Hematopoietic multipotent progenitor cell treated with erythropoietin and hydrocortisone succinate and interleukin-3 and kit ligand, for 8 days (in vitro differentiated cells): ENCODE measurements at regions not wholly inside any gene's neighbourhood (a gene's known extent, or its start where the extent isn't known, plus 50 kb on each side); places are given as distances from the start of the nearest gene placed in this dataset.
"Not testable (repeated sequence)": the region's sequence is repeated elsewhere in the genome, so short reads cannot be mapped to it uniquely, and the experiment has no call there.

Experiments used
- DNase-seq: peaks from one replicate; pipeline ENCODE4 v3.0.0-alpha.2; 2015

DNA sequence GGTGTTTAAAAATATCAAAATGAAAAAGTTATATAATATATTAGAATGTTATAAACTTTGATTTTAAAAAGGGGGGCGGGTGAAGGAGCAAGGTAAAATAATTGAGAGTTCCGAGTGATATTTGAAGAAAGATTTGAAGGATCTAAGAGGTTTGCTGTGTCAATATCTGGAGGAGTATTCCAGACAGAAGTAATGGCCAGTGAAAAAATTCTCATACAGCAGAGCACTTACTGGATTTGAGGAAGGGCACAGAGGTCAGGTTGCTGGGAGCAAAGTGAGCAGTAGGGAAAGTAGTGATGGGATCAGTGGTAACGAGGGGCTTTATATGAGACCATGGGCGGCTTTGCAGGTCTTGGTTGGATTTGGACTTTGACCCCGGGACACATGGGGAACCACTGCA is 531.5 kb downstream of the ADCYAP1 start:
- no peak for DNase-seq

DNA sequence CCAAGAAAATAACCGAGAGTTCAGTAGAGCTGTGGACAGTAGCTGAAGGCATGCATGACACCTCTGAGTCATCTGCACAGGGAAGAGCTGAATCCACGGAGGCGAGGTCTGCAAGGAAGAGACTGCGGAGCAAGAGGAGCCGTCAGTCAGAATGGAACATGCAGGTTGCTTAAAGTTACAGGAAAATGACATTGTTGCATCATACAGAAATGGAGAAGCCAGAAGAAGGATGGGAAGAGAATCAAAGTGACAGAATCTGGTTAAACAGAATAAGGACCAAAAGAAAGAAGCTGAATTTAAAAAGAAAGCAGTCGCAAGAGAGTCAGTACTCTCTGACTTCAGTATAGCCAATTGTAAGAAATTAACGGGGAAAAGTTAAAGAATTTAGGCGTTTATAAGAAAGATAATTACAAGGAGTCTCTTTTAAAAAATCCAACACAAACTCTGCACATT is 533.8 kb downstream of the ADCYAP1 start:
- DNase-seq, result no peak

DNA sequence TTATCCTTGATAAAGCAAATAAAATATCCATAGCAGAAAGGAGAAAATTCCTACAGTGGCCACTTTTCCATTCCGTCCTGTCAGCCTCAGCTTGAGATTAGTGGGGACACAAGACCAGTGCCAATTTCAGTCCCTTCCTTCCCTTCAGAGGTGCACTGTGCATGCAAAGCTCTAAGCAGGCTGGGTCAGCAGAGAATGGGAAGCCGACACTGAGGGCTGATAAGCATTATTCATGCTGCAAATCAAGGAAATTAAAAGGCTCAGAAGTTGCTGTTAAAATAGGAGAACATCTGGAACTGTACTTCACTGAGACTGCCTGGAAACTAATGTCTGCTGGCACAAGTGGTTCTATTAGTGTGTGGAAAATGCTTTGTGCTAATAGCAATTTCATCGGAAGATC is 534.3 kb downstream of the ADCYAP1 start:
- DNase-seq, result no peak

DNA sequence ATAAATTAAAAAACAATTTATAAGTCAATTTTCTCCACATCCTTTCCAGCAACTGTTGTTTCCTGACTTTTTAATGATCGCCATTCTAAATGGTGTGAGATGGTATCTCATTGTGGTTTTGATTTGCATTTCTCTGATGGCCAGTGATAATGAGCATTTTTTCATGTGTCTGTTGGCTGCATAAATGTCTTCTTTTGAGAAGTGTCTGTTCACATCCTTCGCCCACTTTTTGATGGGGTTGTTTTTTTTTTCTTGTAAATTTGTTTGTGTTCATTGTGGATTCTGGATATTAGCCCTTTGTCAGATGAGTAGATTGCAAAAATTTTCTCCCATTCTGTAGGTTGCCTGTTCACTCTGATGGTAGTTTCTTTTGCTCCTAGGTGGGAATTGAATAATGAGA is 539.4 kb downstream of the ADCYAP1 start:
- not testable (repeated sequence) for DNase-seq

DNA sequence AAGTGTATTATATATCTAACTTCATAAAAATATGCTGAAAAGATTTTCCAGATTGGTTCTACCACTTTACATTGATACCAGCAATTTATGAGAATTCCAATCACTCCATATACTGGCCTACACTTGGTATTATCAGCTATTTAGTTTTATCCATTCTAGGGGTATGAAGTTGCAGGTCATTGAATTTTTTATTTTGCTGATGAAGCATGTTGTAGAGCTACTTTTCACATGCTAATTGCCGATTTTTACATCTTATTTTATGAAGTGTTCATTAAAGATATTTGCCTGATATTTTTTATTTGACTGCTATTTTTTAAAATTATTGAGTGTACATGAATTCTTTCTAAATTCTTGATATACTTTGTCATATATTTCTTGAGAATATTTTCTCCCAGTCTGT is 542.1 kb downstream of the ADCYAP1 start:
- no peak for DNase-seq

- DNase-seq, result no peak
Observed at GRCh38 chr18:1452821-1453220, 548.1 kb downstream of the ADCYAP1 start.

GRCh38 chr18:1455605-1456004 is 550.9 kb downstream of the ADCYAP1 start:
- no peak for DNase-seq

GRCh38 chr18:1458547-1458946 is 553.9 kb downstream of the ADCYAP1 start:
- DNase-seq, result no peak

GRCh38 chr18:1463981-1464380 is 559.3 kb downstream of the ADCYAP1 start:
- no peak for DNase-seq

- peak; percentile 52 for DNase-seq
Observed at GRCh38 chr18:1464444-1465217, 560.0 kb downstream of the ADCYAP1 start.

DNA sequence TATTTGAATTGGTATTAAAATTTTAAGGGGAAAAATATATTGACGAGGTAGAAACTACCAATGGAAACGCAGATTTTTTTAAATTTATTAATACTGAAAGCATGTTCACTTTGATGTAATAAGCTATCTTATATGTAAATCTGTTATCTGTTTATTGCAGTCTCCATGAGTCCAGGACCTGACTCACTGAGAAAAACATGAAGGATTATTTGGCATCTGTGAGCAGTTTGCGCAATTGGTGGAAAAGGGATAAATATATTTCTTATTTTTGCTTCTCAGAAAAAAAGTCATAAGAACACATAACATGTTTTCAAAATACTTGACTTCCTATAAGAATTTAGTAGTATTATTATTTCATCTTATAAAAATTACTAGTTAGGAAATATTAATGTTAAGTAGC is 561.4 kb downstream of the ADCYAP1 start:
- DNase-seq, result no peak

- no peak for DNase-seq
Observed at GRCh38 chr18:1467461-1467964, 562.8 kb downstream of the ADCYAP1 start.

DNA sequence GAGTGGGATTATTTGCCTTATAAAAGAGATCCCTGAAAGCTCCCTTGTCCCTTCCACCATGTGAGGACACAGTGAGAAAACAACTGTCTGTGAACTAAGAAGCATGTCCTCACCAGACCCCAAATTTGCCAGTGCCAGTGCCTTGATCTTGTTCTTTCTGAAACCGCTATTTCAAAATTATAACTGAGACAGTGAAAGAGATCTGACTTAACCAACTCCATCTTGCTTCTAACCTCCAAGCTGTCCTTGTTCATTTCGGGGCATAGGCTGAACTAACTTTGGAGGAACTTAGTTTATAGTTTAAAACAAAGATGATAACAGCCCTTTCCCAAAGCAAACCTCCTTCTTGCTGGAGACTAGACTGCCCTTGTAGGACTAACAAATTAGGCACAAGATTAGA is 563.9 kb downstream of the ADCYAP1 start:
- DNase-seq, result no peak

GRCh38 chr18:1475867-1476266 is 571.2 kb downstream of the ADCYAP1 start:
- no peak for DNase-seq

- no peak for DNase-seq
Observed at GRCh38 chr18:1480309-1480708, 575.6 kb downstream of the ADCYAP1 start.

DNA sequence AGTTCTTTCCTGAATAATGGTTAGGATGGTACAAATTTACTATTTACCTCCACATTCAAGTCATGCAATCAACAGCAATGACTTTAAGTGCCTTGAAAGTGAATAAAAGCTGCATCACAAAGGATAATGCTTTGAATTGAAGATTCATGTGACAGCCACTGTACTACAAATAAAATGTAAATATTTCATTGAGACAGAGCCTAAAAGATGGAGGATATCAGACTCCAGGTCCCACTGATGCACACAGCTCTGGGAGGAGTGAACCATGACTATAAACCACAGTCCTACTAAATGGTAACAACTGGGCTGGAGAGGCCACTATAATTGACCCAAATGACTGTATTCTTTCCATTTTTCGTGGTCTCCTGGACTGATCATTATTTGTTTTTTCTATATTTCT is 576.9 kb downstream of the ADCYAP1 start:
- no peak for DNase-seq

DNA sequence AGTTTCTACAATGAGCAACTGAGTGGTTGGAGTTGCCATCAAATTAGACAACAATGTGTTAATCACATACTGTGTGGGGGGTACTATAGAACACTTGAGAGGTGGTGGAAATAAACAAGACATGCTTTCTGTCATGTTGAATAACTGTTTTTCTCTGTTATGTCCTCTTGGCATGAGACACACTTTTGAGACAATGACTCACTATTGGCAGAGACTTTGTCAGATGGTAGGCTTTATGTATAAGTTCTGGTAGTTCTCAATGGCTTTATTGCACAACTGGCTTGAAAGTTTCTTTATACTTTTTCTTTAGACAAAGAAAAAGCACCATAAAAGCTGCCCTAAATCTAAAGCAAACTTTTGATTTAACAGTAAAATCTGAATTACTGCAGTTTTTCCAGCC is 578.7 kb downstream of the ADCYAP1 start:
- no peak for DNase-seq

DNA sequence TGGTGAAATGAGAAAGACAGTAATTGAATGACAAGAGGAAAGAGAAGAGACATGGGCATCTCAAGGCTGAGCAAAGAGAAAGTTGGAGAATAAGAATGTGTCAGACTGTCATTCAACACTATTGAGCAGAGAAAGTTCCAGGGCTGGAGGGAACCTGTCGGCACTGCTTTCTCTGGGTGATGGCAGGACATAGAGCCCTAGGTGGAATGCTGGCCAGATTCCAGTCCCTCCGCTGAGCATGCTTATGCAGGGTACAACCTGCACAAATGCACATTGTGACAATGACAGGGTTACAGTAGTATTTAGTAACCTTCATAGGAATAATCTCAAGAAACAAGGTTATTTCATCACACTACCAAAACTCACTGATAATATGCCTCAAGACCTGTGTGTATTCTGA is 582.8 kb downstream of the ADCYAP1 start:
- no peak for DNase-seq

- no peak for DNase-seq
Observed at GRCh38 chr18:1488394-1488793, 583.7 kb downstream of the ADCYAP1 start.

DNA sequence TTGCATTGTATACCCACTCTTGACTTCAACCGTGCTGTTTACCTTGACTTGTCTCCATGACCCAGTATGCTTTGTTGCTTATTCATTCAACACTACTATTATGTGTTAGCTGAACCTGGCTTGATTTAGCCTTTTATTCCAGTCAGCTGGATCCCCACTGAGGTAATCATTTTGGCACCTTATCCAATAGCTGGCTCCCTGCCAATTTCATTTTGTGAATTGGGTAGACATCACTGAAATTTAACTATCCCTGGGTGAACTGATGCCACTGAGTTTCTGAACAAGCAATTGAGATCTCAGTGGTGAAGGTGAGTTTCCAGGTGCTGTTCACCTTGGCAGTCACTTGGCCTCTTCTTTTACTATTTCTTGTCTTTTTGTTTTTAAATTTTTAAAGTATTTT is 584.3 kb downstream of the ADCYAP1 start:
- DNase-seq, result no peak

GRCh38 chr18:1495387-1495786 is 590.7 kb downstream of the ADCYAP1 start:
- DNase-seq, result no peak

- no peak for DNase-seq
Observed at GRCh38 chr18:1496096-1496495, 591.4 kb downstream of the ADCYAP1 start.

DNA sequence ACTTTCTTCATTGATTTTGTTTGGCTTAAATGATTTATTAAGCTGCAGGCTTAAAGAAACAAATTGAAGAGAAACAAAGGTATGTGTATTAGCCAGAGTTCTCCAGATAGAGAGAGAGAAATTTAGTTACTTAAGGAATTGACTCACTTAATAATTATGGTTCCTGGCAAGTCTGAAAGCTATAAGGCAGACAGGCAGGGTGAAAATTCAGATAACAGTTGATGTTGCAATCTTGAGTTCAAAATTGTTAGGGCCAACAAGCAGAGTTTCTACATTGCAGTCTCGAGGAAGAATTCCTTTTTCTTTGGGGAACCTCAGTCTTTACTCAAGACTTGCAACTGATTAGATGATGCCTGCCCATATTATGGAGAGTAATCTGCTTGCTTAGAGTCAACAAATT is 593.5 kb downstream of the ADCYAP1 start:
- DNase-seq, result no peak

- DNase-seq, result peak; percentile 25
Observed at GRCh38 chr18:1499265-1499664, 594.6 kb downstream of the ADCYAP1 start.

- DNase-seq, result no peak
Observed at GRCh38 chr18:1503847-1504246, 599.2 kb downstream of the ADCYAP1 start.
